HCEC 1CT (cell line): ENCODE measurements at regions not wholly inside any gene's neighbourhood (a gene's known extent, or its start where the extent isn't known, plus 50 kb on each side); places are given as distances from the start of the nearest gene placed in this dataset.

Source experiments
- DNase-seq: peaks from one replicate; pipeline ENCODE4 v3.0.0-alpha.2; 2017

- DNase-seq = no peak
Measured at GRCh38 chr7:116083796-116084195, 53.2 kb upstream of the TFEC start.

GRCh38 chr7:116086547-116087045 is 56.0 kb upstream of the TFEC start:
- no peak for DNase-seq

- no peak for DNase-seq
Measured at GRCh38 chr7:116087291-116087690, 56.7 kb upstream of the TFEC start.

GRCh38 chr7:116087984-116088383 is 57.4 kb upstream of the TFEC start:
- DNase-seq = no peak

GRCh38 chr7:116089293-116089692 is 58.7 kb upstream of the TFEC start:
- DNase-seq = peak; percentile 9

- no peak for DNase-seq
Measured at GRCh38 chr7:116093516-116094301, 63.1 kb upstream of the TFEC start.

GRCh38 chr7:116095396-116095795 is 64.8 kb upstream of the TFEC start:
- no peak for DNase-seq

- peak; percentile 44 for DNase-seq
Measured at GRCh38 chr7:116097365-116098009, 66.9 kb upstream of the TFEC start.

- DNase-seq = no peak
Measured at GRCh38 chr7:116098175-116098574, 67.6 kb upstream of the TFEC start.

- DNase-seq = no peak
Measured at GRCh38 chr7:116100626-116101025, 70.1 kb upstream of the TFEC start.

GRCh38 chr7:116101704-116102103 is 71.1 kb upstream of the TFEC start:
- peak; percentile 11 for DNase-seq

- DNase-seq = no peak
Measured at GRCh38 chr7:116111475-116111874, 80.9 kb upstream of the TFEC start.

GRCh38 chr7:116113310-116113709 is 82.7 kb upstream of the TFEC start:
- no peak for DNase-seq

GRCh38 chr7:116120839-116121238 is 89.5 kb upstream of the TES start:
- DNase-seq = no peak

- peak; percentile 42 for DNase-seq
Measured at GRCh38 chr7:116122972-116123595, 87.3 kb upstream of the TES start.

- DNase-seq = no peak
Measured at GRCh38 chr7:116128139-116128538, 82.2 kb upstream of the TES start.

- DNase-seq = no peak
Measured at GRCh38 chr7:116135306-116135705, 75.0 kb upstream of the TES start.

- peak; percentile 61 for DNase-seq
Measured at GRCh38 chr7:116138202-116138801, 72.0 kb upstream of the TES start.

- DNase-seq = no peak
Measured at GRCh38 chr7:116139007-116139406, 71.3 kb upstream of the TES start.

GRCh38 chr7:116139807-116140206 is 70.5 kb upstream of the TES start:
- no peak for DNase-seq

- DNase-seq = no peak
Measured at GRCh38 chr7:116142374-116142773, 68.0 kb upstream of the TES start.

GRCh38 chr7:116142850-116143249 is 67.5 kb upstream of the TES start:
- DNase-seq = no peak

GRCh38 chr7:116145245-116145852 is 65.0 kb upstream of the TES start:
- DNase-seq = no peak
